Stimulated activated CD4-positive, alpha-beta T cell treated with anti-CD3 and anti-CD28 coated beads, TNF-alpha, amount 100 ng/mL, for 1 hour (primary cell): ENCODE measurements at regions not wholly inside any gene's neighbourhood (a gene's known extent, or its start where the extent isn't known, plus 50 kb on each side); places are given as distances from the start of the nearest gene placed in this dataset.

Source experiments
- DNase-seq, 3 donors: peaks; one replicate each; pipeline ENCODE4 v3.0.0-alpha.2; 2020; ENCODE audit warnings: low read depth in 3 of 3, low spot score in 1 of 3

DNA sequence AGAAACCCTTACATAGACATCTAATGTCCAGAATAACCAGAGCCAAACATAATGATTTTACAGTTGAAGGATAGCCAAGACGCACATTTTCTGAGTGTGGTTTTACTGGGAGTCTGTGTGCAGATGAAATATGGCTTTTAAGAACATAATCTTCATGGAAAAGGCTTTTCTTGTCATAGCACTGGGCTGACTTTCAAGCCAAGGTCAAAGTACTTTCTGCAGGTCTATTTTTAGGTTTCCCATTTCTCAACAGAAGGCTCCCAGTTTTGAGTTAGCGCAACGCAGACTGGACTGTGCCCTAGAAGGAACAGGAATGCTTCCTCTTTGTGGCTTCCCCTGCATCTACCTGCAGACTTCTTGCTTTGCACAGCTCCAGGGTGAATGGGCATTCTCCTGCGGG is 92.3 kb upstream of the UPP2 start:
- DNase-seq = no peak

DNA sequence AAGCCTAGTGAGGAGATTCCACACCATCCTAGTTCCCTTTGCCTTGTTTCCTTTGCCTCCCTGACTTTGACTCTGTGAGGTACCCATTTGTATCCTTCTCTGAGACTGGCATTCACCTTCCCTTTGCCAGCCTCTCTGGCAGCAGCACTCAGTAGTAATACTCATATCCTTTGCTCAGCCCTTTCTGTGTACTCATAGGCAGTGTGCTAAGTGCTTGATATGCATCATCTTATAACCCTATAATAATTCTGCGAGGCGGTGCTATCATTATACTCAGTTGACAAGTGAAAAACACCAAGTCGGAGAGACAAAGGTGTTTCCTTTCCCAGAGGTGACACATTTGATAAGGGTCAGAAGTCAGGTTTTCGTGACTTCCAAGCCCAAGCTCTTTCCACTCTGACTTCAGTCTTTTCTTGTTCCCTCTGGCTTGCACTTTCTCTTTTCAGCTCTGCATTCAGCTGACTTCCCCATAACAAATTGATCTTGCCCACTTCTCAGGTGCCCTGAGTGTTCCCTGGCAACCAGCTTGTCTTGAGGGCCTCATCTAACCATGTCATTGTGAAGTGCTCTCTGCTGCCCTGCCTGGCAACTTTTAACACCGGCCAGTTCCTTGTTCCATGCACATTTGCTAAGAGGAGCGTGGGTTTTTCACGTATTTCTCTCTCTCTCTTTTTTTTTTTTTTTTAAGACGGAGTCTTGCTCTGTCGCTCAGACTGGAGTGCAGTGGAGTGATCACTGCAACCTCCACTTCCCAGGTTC is 94.5 kb upstream of the UPP2 start:
- DNase-seq = no peak

DNA sequence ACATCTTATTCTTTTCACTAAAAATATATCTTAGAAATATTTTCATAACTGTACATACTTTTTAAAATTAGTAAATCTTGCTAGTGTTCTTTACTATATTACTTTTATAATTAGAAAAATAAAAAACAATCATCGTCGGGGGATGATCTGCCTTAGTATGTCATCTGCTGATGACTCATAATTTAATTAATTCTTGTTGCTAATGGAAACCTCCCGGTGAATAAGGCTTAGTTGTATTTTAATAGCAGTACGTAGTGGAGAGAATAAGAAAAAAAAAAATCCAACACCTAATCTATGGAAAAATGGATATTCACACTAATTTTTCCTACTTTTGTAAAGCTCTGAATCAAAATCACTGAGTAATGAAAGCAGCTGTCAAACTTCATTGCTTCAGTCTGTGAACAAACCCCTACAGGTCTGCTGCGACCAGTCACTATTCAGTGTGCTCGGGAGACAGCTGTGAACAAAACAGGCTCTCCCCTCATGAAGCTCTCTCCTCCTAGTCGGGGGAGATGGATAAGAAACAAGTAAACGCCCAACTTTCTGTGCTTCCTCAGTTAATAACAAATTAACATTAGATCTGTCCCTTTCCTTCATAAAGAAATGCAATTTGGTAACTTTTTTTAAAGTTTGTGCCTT is 97.4 kb upstream of the UPP2 start:
- DNase-seq = no peak

DNA sequence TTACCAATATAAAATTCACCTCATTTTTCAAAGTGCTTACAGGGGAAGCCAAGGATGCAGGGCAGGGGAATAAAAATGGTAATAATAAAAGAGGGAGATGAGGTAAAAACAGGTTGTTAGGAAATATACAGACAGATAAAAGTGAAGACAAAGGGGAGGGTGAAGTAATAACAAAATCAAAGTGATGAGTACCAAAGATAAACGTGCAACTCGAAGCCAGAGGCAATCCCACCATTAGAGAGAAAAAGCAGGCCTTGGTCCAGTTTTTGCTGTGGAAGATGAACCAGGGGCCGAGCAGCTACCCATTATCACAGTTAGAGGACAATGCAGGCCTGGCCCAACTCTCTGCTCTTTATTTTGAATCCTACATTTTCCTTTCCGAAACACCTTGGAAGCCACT is 99.6 kb upstream of the UPP2 start:
- no peak for DNase-seq

DNA sequence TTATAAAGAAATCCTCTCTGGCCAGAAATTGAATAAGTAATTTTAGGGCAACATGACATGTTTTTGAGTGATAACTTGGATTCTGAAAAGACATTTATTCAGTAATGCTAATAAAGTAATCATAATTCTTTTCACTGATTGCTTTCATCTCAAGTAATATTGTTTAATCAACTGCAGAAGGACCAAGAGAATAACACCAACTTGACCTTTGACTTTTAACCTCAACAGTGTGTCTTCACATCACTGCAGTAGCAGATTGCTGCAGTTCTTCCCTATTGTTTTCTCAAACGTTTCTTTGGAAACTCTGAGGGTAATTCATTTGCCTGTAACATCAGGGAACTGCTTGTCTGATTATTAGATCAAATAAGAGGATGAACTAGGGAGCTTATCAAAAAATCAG is 104.9 kb upstream of the UPP2 start:
- no peak for DNase-seq

DNA sequence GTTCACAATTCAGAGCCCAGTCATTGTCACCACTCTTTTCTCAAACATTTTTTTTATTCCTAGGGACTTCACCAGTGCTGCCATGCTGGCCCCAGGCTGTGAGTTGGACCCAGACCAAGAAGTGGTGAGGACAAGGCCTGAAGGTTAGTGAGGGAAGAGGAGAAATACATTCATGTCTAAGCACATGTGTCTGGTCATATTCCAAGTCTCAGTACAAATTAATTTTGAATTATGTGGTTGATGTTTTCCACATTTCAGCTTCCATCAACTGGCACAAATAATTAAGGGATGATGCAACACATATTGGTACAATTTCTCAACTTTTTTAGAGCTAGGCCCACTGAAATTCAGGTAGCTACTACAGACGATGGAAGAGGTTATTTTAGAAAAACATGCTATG is 106.6 kb upstream of the UPP2 start:
- DNase-seq = no peak

DNA sequence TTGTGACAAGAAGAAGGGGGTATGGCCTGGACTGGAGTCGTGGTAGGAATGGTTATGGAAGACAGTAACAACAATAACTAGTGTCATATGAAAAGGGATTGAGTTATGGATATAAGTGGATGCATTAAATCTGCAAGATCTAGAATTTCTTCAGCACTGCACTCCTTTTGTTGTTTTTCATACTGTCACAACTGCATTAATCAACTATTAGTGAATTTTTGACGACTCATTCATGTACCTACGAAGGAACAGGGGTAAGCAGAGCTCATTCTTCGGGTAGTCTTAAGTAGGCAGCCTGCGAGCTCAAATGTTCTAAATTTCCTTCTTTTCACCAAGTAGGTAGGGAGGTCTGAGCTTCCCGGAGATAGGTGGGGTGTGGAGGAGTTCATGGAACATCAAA is 109.7 kb upstream of the UPP2 start:
- DNase-seq = no peak

DNA sequence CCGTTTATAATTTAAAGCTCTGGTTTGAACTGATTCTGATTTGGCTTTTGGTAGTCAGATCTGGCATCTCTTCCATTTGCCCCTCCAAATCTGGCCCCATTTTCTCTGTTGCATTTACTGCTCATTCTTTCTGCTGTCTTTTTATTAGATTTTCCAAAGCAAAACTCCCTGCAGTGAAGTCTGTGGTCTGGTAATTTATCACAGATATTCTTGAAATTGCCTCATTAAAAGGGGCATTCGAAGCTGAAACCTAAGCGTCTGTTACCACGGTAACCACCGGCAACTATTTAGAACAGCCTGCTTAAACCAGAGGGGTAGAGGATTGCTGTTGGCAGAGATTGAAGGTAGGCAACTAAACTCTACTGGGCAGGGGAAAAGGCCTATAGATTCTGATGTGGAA is 111.5 kb upstream of the UPP2 start:
- no peak for DNase-seq

DNA sequence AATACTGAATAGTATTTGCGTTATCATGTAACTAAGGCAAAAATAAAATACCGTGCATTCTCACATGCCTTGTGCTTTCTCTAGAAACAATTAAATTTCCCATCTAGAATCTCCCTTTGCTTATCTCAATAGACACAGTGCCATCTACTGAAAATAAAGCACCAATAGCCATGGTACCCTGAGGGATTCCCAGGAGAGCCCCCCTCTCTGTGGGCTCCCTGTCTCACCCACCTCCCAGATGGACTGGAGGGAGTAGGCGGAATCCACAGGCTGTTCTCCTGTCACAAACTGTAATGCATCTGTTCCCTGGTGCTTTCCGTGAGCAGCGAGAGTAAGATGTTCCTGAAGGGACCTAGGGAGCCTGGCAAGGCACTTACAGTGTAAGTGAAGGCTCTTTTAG is 112.4 kb upstream of the UPP2 start:
- no peak for DNase-seq

DNA sequence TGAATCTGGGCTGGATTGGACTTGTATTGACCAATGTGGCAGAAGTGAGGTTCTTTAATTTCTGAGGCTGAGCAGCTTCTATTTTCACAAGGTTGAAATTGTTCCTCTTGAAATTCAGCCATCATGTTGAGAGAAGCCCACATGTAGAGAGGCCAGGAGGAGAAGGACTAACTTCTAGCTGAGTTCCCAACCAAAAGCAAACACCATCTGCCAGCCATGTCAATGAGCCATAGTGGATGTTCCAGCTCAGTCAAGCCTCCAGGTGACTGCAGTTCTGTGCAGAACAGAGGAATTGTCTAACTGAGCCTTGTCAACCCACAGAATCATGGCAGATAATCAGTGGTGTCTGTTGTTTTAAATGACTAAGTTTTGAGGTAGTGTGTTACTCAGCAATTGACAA is 110.6 kb upstream of the ACVR1 start:
- no peak for DNase-seq

DNA sequence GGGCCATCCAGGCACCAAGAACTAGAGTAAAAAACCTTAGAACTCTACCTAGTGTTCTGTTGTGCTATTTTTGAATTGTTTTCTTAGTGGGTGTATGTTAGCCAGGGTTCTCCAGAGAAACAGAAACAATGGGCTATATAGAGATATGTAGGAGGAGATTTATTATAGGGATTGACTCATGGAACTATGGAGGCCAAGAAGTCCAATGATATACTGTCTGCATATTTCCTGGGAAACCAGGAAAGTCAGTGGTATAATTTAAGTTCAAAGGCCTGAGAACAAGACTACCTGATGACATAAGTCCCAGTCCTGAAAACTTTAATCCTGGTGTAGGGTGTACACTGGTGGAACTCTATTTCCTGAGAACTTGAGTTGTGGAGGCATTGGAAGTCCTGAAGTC is 108.7 kb upstream of the ACVR1 start:
- DNase-seq = no peak

DNA sequence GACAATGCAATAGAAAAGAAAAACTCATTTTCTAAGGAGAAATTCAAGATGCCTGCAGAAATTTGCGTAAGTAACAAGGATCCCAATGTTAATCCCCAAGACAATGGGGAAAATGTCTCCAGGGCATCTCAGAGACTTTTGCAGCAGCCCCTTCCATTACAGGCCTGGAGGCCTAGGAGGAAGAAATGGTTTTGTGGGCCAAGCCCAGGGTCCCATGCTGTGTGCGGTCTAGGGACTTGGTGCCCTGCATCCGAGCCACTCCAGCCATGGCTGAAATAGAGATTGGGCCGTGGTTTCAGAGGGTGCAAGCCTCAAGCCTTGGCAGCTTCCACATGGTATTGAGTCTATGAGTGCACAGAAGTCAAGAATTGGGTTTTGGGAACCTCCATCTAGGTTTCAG is 103.9 kb upstream of the ACVR1 start:
- DNase-seq = no peak

DNA sequence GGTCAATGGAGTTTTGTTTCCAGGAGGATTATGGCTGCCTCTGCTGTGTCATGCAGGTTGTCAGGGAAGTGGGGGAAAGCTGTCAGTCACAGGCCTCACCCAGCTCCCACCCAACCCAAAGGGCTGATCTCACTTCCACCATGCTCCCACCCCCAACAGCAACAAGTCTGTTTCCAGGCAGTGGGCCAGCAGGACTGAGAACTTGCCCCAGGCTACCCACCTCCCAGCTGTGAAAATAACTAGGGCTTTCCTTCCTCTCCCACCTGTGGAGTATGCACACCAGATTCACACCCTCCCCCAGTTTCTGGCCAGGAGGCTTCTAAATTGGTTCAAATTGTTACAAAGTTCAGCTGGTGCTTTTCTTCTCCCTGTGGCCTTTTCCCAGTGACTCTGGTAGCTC is 95.6 kb upstream of the ACVR1 start:
- DNase-seq = no peak

DNA sequence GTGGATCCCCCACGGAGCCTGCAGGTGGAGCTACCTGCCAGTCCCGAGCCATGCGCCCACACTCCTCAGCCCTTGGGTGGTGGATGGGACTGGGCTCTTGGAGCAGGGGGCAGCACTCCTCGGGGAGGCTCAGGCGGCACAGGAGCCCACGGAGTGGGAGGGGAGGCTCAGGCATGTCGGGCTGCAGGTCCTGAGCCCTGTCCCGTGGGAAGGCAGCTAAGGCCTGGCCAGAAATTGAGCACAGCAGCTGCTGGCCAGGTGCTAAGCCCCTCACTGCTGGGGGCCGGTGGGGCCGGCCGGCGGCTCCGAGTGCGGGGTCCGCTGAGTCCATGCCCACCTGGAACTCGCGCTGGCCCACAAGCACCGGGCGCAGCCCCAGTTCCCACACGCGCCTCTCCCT is 91.7 kb upstream of the ACVR1 start:
- no peak for DNase-seq

DNA sequence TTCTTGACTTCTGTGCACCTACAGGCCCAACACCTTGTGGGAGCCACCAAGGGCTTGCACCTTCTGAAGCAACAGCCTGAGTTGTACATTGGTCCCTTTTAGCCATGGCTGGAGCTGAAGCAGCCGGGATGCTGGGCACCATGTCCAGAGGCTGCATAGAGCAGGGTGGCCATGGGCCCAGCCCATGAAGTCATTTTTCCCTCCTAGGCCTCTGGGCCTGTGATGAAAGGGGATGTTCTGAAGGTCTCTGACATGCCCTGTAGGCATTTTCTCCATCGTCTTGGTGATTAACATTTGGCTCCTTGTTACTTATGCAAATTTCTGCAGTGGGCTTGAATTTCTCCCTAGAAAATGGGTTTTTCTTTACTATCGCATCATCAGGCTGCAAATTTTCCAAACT is 83.1 kb upstream of the ACVR1 start:
- DNase-seq = no peak

DNA sequence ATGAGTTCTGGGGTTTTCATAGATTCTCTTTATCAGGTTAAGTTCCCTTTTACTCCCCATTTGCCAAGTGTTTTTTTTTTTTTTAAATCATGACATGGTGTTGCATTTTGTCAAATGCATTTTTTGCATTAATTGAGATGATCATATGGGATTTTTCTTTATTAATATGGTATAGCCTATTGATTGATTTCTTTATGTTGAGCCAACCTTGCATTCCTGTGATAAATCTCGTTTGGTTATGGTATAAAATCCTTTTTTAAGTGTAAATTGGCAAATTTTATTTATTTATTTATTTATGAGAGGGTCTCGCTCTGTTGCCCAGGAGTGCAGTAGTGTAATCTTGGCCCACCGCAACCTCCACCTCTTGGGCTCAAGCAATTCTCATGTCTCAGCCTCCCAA is 81.5 kb upstream of the ACVR1 start:
- no peak for DNase-seq

DNA sequence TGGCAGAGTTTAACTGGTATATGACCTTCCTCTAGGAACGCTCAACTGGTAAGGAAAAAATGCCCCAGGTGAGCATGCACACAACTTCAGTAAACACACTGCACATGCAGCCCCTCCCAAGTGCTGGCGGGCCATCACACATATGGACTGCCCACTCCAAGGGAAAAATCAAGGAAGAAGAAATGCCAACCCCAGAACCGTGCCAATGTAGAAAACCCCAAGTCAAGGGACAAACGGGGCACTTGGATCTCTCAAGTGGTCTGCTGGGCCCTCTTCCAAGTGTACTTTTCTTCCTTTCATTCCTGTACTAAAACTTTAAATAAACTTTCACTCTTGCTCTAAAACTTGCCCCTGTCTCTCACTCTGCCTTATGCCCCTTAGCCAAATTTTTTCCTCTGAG is 76.4 kb upstream of the ACVR1 start:
- DNase-seq = no peak

DNA sequence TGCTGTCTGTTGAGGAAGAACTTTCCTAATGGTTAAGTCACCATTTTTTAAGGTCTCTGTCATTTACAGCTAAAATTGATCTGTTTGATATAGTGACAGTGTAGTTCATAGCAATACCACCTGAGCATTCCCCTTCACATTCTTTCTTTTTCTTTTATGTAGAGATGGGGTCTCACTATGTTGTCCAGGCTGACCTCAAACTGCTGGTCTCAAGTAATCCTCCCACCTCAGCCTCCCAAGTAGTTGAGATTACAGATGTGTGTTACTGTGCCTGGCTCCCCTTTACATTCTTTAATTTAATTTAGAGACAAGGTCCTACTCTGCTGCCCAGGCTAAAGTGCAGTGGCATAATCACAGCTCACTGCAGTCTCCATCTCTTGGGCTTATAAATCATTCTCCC is 72.7 kb upstream of the ACVR1 start:
- no peak for DNase-seq

DNA sequence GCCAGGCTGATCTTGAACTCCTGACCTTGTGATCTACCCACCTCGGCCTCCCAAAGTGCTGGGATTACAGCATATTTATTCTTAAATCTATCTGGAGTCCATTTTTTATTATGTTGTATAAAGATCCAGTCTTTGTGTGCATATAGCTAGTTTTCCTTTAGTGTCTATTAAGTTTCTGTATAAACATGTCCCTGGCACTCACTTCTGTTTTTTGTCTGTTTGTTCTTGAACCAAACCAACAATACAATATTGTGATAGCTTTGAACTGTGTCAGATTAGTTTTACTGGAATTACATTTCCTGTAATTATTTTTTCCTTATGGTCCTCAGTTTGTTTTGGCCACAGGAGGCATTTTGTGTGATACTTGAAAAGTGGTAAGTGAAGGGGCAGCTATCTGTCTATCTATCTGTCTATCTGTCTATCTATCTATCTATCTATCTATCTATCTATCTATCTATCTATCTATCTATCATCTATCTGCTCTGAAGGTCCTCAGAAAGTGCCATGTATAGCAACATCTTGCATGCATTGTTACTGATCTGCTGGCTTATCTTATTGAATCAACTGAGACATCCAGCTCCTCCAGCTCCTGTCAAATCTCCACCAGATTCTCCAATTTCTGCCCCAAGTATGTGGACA is 70.9 kb upstream of the ACVR1 start:
- DNase-seq = no peak

DNA sequence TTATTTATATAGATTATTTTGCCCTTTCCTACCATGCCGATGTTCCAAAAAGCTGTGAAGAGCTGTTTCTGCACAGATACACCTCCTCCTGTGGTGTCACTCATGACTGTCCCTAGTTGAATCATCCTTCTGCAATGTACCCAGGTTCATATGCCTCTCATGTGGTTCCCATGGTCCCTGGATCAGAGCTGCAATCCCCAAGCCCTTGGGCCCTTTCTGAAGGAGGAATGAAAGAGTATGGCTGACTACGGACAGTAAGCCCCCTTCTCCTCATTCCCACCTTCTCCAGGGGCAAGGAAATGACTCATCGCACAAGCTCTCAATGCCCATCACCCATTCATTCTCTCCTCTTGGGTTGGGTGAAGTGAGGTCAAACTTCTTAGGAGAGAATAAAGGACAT is 63.9 kb upstream of the ACVR1 start:
- no peak for DNase-seq

DNA sequence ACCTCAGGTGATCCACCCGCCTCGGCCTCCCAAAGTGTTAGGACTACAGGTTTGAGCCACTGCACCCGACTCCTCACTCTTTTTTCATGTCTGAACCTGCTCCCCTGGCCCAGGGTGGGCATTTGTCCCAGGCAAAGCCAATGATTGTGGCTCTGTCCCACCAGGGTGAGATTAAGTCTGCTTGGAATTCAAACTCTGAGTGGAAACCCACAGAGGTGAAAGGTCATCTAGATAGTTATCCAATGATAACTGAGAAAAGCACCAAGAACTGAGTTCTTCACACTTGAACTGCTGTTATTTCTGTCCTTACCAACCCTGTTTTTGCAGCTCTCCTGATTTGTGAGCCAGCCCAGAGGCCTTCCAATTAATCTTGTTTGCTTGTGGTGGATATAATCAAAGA is 62.4 kb upstream of the ACVR1 start:
- no peak for DNase-seq

DNA sequence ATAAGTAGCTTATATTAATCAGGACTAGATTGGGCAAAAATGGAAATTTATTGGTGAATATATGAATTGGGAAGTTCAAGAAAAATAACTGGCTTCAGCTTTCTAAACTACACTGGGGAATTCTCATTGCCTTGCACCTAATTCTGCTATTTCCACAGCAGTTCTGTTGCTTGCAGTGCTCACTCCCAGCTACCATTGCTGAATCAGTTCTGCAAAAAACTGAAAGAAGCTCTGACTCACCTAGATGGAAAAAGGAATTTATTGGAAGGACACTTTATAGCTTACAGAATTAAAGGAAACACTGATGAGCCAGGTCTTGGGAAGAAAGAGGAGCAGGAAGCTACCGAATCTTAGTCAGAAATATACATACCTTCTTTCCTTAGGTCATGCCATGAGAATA is 60.3 kb upstream of the ACVR1 start:
- no peak for DNase-seq

DNA sequence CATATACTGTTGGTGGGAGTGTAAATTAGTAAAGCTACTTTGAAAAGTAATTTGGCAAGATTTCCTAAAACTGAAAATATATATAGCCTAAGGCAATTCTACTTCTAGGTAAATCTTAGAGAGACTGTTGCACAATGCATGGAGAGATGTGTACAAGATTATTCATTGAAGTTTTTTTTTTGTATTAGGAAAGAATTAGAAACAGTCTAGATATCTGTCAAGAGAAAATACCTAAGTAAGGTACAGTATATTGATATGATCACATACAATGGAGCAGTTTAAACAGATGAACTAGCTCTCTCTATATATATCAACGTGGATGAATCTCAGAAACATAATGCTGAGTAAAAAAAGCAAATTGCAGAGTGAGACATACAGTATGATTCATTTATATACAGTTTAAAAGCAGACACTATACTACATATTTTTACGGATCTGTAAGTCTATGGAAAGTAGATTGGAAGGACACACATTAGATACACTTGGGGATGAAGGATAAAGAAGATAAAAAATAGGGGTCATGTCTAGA is 59.3 kb upstream of the ACVR1 start:
- DNase-seq = no peak
